ENCODE measurements at regions not wholly inside any gene's neighbourhood (a gene's known extent, or its start where the extent isn't known, plus 50 kb on each side); places are given as distances from the start of the nearest gene placed in this dataset.

DNA sequence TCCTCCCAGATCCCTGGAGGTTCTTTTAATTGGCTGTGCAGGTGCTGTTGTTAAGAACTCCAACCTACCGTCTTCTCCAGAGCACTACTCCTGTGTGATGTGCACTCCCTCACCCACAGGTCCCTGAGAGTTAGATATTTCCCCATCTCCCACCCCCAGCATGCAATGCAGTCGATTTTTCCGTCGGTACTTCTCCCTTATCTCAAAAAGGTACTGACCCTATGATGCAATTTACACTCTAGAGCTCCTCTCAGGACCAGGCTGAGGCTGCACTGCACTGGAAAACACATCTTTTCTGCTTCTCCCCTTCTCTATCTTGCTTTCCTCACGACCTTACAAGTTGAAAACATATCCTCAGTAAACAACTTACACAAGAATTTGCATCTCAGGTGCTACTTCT, 312.4 kb upstream of the TBX3 start:
- no peak overlapping the region for H3K9ac ChIP-seq (ENCODE audit: low read depth in 1 of 2, low read length in 2 of 2)
- TF ChIP-seq FOXA1 (IDR thresholded peaks at IDR 0.05) = no peak
- TF ChIP-seq HNF4A (conservative IDR thresholded peaks at IDR 0.05) = peak; percentile 31 to 43
- TF ChIP-seq MAX (IDR thresholded peaks at IDR 0.05) = no peak
- no peak for TF ChIP-seq FOXA2 (IDR thresholded peaks at IDR 0.05)
- no peak for TF ChIP-seq EGR1 (IDR thresholded peaks at IDR 0.05; ENCODE audit: low read depth in 2 of 2)
- TF ChIP-seq TAF1 (conservative IDR thresholded peaks at IDR 0.05) = no peak
- no peak for TF ChIP-seq SP1 (IDR thresholded peaks at IDR 0.05)
- TF ChIP-seq, protein P1, sequence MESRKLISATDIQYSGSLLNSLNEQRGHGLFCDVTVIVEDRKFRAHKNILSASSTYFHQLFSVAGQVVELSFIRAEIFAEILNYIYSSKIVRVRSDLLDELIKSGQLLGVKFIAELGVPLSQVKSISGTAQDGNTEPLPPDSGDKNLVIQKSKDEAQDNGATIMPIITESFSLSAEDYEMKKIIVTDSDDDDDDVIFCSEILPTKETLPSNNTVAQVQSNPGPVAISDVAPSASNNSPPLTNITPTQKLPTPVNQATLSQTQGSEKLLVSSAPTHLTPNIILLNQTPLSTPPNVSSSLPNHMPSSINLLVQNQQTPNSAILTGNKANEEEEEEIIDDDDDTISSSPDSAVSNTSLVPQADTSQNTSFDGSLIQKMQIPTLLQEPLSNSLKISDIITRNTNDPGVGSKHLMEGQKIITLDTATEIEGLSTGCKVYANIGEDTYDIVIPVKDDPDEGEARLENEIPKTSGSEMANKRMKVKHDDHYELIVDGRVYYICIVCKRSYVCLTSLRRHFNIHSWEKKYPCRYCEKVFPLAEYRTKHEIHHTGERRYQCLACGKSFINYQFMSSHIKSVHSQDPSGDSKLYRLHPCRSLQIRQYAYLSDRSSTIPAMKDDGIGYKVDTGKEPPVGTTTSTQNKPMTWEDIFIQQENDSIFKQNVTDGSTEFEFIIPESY (IDR thresholded peaks at IDR 0.05) = no peak
- no peak for TF ChIP-seq GABPA (IDR thresholded peaks at IDR 0.05 in 1 of 2, conservative IDR thresholded peaks at IDR 0.05 in 1 of 2)
- TF ChIP-seq JUND (IDR thresholded peaks at IDR 0.05) = no peak
- TF ChIP-seq, protein P2, sequence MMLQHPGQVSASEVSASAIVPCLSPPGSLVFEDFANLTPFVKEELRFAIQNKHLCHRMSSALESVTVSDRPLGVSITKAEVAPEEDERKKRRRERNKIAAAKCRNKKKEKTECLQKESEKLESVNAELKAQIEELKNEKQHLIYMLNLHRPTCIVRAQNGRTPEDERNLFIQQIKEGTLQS (IDR thresholded peaks at IDR 0.05) = peak; percentile 81
- peak; percentile 35 to 59 for TF ChIP-seq RXRA (IDR thresholded peaks at IDR 0.05)
- no peak for TF ChIP-seq NR2F2 (IDR thresholded peaks at IDR 0.05)
- TF ChIP-seq, protein P3, sequence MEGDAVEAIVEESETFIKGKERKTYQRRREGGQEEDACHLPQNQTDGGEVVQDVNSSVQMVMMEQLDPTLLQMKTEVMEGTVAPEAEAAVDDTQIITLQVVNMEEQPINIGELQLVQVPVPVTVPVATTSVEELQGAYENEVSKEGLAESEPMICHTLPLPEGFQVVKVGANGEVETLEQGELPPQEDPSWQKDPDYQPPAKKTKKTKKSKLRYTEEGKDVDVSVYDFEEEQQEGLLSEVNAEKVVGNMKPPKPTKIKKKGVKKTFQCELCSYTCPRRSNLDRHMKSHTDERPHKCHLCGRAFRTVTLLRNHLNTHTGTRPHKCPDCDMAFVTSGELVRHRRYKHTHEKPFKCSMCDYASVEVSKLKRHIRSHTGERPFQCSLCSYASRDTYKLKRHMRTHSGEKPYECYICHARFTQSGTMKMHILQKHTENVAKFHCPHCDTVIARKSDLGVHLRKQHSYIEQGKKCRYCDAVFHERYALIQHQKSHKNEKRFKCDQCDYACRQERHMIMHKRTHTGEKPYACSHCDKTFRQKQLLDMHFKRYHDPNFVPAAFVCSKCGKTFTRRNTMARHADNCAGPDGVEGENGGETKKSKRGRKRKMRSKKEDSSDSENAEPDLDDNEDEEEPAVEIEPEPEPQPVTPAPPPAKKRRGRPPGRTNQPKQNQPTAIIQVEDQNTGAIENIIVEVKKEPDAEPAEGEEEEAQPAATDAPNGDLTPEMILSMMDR (IDR thresholded peaks at IDR 0.05; ENCODE audit: low read depth, low read length, missing input control) = no peak
- TF ChIP-seq, protein P4, sequence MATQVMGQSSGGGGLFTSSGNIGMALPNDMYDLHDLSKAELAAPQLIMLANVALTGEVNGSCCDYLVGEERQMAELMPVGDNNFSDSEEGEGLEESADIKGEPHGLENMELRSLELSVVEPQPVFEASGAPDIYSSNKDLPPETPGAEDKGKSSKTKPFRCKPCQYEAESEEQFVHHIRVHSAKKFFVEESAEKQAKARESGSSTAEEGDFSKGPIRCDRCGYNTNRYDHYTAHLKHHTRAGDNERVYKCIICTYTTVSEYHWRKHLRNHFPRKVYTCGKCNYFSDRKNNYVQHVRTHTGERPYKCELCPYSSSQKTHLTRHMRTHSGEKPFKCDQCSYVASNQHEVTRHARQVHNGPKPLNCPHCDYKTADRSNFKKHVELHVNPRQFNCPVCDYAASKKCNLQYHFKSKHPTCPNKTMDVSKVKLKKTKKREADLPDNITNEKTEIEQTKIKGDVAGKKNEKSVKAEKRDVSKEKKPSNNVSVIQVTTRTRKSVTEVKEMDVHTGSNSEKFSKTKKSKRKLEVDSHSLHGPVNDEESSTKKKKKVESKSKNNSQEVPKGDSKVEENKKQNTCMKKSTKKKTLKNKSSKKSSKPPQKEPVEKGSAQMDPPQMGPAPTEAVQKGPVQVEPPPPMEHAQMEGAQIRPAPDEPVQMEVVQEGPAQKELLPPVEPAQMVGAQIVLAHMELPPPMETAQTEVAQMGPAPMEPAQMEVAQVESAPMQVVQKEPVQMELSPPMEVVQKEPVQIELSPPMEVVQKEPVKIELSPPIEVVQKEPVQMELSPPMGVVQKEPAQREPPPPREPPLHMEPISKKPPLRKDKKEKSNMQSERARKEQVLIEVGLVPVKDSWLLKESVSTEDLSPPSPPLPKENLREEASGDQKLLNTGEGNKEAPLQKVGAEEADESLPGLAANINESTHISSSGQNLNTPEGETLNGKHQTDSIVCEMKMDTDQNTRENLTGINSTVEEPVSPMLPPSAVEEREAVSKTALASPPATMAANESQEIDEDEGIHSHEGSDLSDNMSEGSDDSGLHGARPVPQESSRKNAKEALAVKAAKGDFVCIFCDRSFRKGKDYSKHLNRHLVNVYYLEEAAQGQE (IDR thresholded peaks at IDR 0.05) = no peak
- TF ChIP-seq RAD21 (IDR thresholded peaks at IDR 0.05) = peak; percentile 13 to 56
- TF ChIP-seq YY1 (IDR thresholded peaks at IDR 0.05) = no peak
- TF ChIP-seq HNF4G (IDR thresholded peaks at IDR 0.05) = no peak
- no peaks in the 10 kb centered on the region for H3K27me3 ChIP-seq (ENCODE audit: control insufficient read depth in 4 of 4, insufficient read depth in 4 of 4, low read length in 3 of 4)
- no peaks in the 10 kb centered on the region for H3K36me3 ChIP-seq (ENCODE audit: control insufficient read depth in 4 of 4, insufficient read depth in 3 of 4, low read depth in 1 of 4, low read length in 3 of 4)
- no peak for DNase-seq (ENCODE audit: low spot score)
- peaks cover 0 to under 1% (median 0%) of the 10 kb centered on the region in 4 donors for H3K4me1 ChIP-seq (ENCODE audit: control insufficient read depth in 4 of 4, insufficient read depth in 4 of 4, low read length in 3 of 4)
- no peaks in the 10 kb centered on the region for H3K9me3 ChIP-seq (ENCODE audit: control insufficient read depth in 4 of 4, low read length in 3 of 4)
- 45% methylated on average over 5 of the region's 5 CpGs for WGBS
- no peak overlapping the region for H3K27ac ChIP-seq (ENCODE audit: low read depth in 1 of 2, low read length in 2 of 2)
- H3K4me3 ChIP-seq (ENCODE audit: low read depth in 1 of 3, low read length in 3 of 3) = no peak overlapping the region

Measured in liver (tissue), 8 donors.